Central memory CD8-positive, alpha-beta T cell (primary cell): ENCODE measurements at regions not wholly inside any gene's neighbourhood (a gene's known extent, or its start where the extent isn't known, plus 50 kb on each side); places are given as distances from the start of the nearest gene placed in this dataset.

Experiments used
- ATAC-seq: fragments of 150-1000 bp; cut with Tn5 transposase; replicated peaks from 2 replicates; pipeline ENCODE4 v1.10.0; 2022; ENCODE audit warnings: mild to moderate bottlenecking, moderate FRiP score, moderate number of reproducible peaks; ENCODE audit not compliant: poor library complexity, severe bottlenecking; ENCODE audit errors: extremely low read depth
- DNase-seq, 2 donors: peaks; one replicate each; pipeline ENCODE4 v3.0.0; 2021; ENCODE audit warnings: low spot score in 2 of 2
- H3K27ac Mint-ChIP-seq: one replicate; pipeline ENCODE4 v1.8.0; 2022; ENCODE audit warnings: low read depth, mild to moderate bottlenecking, moderate library complexity, mixed read lengths
- H3K27me3 Mint-ChIP-seq: one replicate; pipeline ENCODE4 v1.8.0; 2022; ENCODE audit warnings: mixed read lengths
- H3K36me3 Mint-ChIP-seq: one replicate; pipeline ENCODE4 v1.8.0; 2022; ENCODE audit warnings: mild to moderate bottlenecking, moderate library complexity, mixed read lengths; ENCODE audit not compliant: insufficient read depth
- H3K4me1 Mint-ChIP-seq: one replicate; pipeline ENCODE4 v1.8.0; 2022; ENCODE audit warnings: mixed read lengths
- H3K4me3 Mint-ChIP-seq: one replicate; pipeline ENCODE4 v1.8.0; 2022; ENCODE audit warnings: mild to moderate bottlenecking, moderate library complexity, mixed read lengths
- H3K9me3 Mint-ChIP-seq: one replicate; pipeline ENCODE4 v1.8.0; 2022; ENCODE audit warnings: mixed read lengths

- peaks cover 6% of the 10 kb centered on the region for H3K9me3 Mint-ChIP-seq
- H3K4me3 Mint-ChIP-seq = no peak overlapping the region
- ATAC-seq (no peak), DNase-seq (no peak)
- no peaks in the 10 kb centered on the region for H3K36me3 Mint-ChIP-seq
- H3K4me1 Mint-ChIP-seq = no peaks in the 10 kb centered on the region
- no peak overlapping the region for H3K27ac Mint-ChIP-seq
- peaks cover 39% of the 10 kb centered on the region for H3K27me3 Mint-ChIP-seq
Observed at GRCh38 chr9:85208666-85209065, 533.1 kb downstream of the AGTPBP1 start.

- Mint-ChIP-seq H3K36me3 (no peaks in the 10 kb centered on the region), H3K27me3 (peaks cover 17% of the 10 kb centered on the region), H3K27ac (no peak overlapping the region), H3K9me3 (peaks cover 6% of the 10 kb centered on the region), H3K4me3 (no peak overlapping the region), H3K4me1 (no peaks in the 10 kb centered on the region)
- ATAC-seq (no peak), DNase-seq (no peak)
Observed at GRCh38 chr9:85204176-85204575, 534.6 kb downstream of the NTRK2 start.

- DNase-seq = no peak
- Mint-ChIP-seq H3K4me3 (no peak overlapping the region), H3K9me3 (peaks cover 1% of the 10 kb centered on the region), H3K27me3 (peaks cover 10% of the 10 kb centered on the region), H3K36me3 (no peaks in the 10 kb centered on the region), H3K27ac (no peak overlapping the region), H3K4me1 (no peaks in the 10 kb centered on the region)
- ATAC-seq = no peak
Observed at GRCh38 chr9:85202596-85202995, 533.1 kb downstream of the NTRK2 start.

- Mint-ChIP-seq H3K9me3 (no peaks in the 10 kb centered on the region), H3K4me1 (no peaks in the 10 kb centered on the region), H3K27ac (no peak overlapping the region), H3K4me3 (no peak overlapping the region), H3K27me3 (no peaks in the 10 kb centered on the region), H3K36me3 (no peaks in the 10 kb centered on the region)
- no peak for ATAC-seq
- no peak for DNase-seq
Observed at GRCh38 chr9:85200726-85201404, 531.3 kb downstream of the NTRK2 start.

- DNase-seq (no peak), ATAC-seq (no peak)
- Mint-ChIP-seq H3K27ac (no peak overlapping the region), H3K36me3 (no peaks in the 10 kb centered on the region), H3K4me3 (no peak overlapping the region), H3K4me1 (no peaks in the 10 kb centered on the region), H3K9me3 (peaks cover 3% of the 10 kb centered on the region), H3K27me3 (no peaks in the 10 kb centered on the region)
Observed at GRCh38 chr9:85199866-85200495, 530.5 kb downstream of the NTRK2 start.

- H3K4me1 Mint-ChIP-seq = no peaks in the 10 kb centered on the region
- H3K4me3 Mint-ChIP-seq = no peak overlapping the region
- H3K36me3 Mint-ChIP-seq = peaks cover 3% of the 10 kb centered on the region
- H3K9me3 Mint-ChIP-seq = peaks cover 8% of the 10 kb centered on the region
- H3K27ac Mint-ChIP-seq = no peak overlapping the region
- no peak for ATAC-seq
- H3K27me3 Mint-ChIP-seq = peaks cover 27% of the 10 kb centered on the region
- DNase-seq = no peak
Observed at GRCh38 chr9:85192750-85193149, 523.2 kb downstream of the NTRK2 start.

- no peaks in the 10 kb centered on the region for H3K36me3 Mint-ChIP-seq
- DNase-seq (no peak), ATAC-seq (no peak)
- no peak overlapping the region for H3K27ac Mint-ChIP-seq
- H3K4me3 Mint-ChIP-seq = no peak overlapping the region
- H3K4me1 Mint-ChIP-seq = no peaks in the 10 kb centered on the region
- H3K27me3 Mint-ChIP-seq = peaks cover 44% of the 10 kb centered on the region
- peaks cover 5% of the 10 kb centered on the region for H3K9me3 Mint-ChIP-seq
Observed at GRCh38 chr9:85186218-85186585, 516.7 kb downstream of the NTRK2 start.

GRCh38 chr9:85185486-85186217, 516.1 kb downstream of the NTRK2 start:
- H3K27ac Mint-ChIP-seq = no peak overlapping the region
- DNase-seq (no peak), ATAC-seq (no peak)
- H3K4me3 Mint-ChIP-seq = no peak overlapping the region
- H3K36me3 Mint-ChIP-seq = no peaks in the 10 kb centered on the region
- peaks cover 43% of the 10 kb centered on the region for H3K27me3 Mint-ChIP-seq
- no peaks in the 10 kb centered on the region for H3K4me1 Mint-ChIP-seq
- peaks cover 5% of the 10 kb centered on the region for H3K9me3 Mint-ChIP-seq

- Mint-ChIP-seq H3K27me3 (peaks cover 25% of the 10 kb centered on the region), H3K36me3 (no peaks in the 10 kb centered on the region), H3K9me3 (peaks cover 5% of the 10 kb centered on the region), H3K4me3 (no peak overlapping the region), H3K27ac (no peak overlapping the region), H3K4me1 (no peaks in the 10 kb centered on the region)
- no peak for DNase-seq
- ATAC-seq = no peak
Observed at GRCh38 chr9:85182383-85182782, 512.9 kb downstream of the NTRK2 start.

GRCh38 chr9:85178474-85178873, 508.9 kb downstream of the NTRK2 start:
- no peaks in the 10 kb centered on the region for H3K4me1 Mint-ChIP-seq
- no peak for ATAC-seq
- no peaks in the 10 kb centered on the region for H3K36me3 Mint-ChIP-seq
- H3K4me3 Mint-ChIP-seq = no peak overlapping the region
- DNase-seq = no peak
- H3K9me3 Mint-ChIP-seq = peaks cover under 1% of the 10 kb centered on the region
- H3K27ac Mint-ChIP-seq = no peak overlapping the region
- peaks cover 20% of the 10 kb centered on the region for H3K27me3 Mint-ChIP-seq

- DNase-seq (no peak), ATAC-seq (no peak)
- Mint-ChIP-seq H3K4me3 (no peak overlapping the region), H3K36me3 (no peaks in the 10 kb centered on the region), H3K9me3 (no peaks in the 10 kb centered on the region), H3K27me3 (peaks cover 20% of the 10 kb centered on the region), H3K27ac (no peak overlapping the region), H3K4me1 (no peaks in the 10 kb centered on the region)
Observed at GRCh38 chr9:85173967-85174366, 504.4 kb downstream of the NTRK2 start.

GRCh38 chr9:85172001-85172978, 502.8 kb downstream of the NTRK2 start:
- Mint-ChIP-seq H3K27me3 (peaks cover 20% of the 10 kb centered on the region), H3K27ac (no peak overlapping the region), H3K9me3 (no peaks in the 10 kb centered on the region), H3K4me3 (no peak overlapping the region), H3K36me3 (no peaks in the 10 kb centered on the region), H3K4me1 (no peaks in the 10 kb centered on the region)
- DNase-seq (no peak), ATAC-seq (no peak)
